Fibroblast of skin of back (primary cell): ENCODE measurements at regions not wholly inside any gene's neighbourhood (a gene's known extent, or its start where the extent isn't known, plus 50 kb on each side); places are given as distances from the start of the nearest gene placed in this dataset.

Source experiments
- DNase-seq: peaks from one replicate; pipeline ENCODE4 v3.0.0-alpha.2; 2013

DNA sequence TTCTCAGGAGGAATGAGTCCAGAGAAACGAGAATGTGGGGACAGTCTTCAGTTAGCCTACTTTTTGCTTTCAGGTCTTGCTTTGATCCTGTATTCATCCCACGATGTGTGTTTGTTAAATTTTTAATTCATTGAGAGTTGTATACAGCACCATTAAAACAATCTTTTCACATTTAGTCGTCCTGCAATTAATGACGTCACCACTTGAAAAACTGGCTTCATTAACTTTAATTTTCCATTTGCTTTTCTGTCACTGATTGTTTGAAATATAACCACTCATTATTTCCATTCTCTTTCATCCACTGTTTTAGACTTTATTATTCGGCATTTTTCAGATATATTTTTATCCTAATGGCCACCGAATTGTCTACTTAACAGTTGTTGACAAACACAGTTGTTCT lies 146.9 kb downstream of the TFEC start:
- DNase-seq: no peak

DNA sequence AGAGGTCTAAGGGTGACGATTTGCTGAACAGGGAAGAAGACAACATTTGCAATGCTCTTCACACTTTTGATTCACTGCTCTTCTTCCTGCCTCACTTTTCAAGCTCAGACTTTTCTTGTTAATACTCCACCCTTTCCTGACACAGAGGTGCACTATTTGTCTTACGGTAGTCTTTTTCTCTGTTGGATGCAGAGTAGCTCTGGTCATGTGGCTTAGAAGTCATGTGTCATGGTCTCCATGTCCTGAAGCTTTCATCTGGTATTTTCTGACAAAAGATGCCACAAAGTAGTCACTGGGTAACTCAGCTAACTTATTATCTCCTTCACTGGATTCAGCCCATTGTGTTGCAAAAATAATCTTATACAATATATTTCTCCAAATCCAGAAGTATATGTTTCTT lies 149.1 kb downstream of the TFEC start:
- no peak for DNase-seq

DNA sequence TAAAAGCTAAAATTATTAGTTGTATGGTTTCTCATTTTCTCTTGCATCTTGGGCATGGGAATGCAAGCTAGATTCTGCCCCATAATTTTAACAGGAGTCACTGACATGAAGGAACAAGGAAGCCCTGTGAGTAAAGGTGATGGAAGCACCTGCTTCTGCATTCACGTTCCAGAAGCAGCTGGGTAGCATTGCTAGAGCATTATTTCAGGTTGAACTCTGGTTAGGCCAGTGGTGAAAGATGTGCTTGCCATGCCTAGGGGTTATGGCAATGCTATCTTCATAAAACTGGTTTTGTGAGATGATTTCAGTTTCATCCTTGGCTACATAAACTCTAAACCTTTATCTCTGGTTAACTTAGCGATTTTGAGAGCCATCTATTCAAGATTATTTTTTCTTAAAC lies 151.4 kb downstream of the TFEC start:
- no peak for DNase-seq

DNA sequence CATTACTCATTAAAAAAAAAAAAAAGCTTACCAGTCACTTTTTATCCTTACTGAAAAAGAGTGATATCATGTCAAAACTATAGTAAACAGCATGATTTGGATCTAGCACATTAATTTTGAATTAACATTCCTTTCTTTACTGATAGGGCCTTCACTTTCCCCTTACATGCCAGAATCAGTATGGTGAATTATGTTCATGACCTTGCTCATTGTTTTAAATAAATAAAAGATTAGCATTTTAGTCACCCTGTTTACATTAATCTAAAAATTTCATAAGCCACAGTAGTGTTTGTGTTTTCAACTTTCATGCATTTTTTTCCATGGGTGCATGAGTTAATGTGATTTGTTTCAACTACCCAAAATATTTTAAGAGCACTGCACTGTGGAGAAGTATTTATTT lies 160.8 kb downstream of the TFEC start:
- DNase-seq: no peak

DNA sequence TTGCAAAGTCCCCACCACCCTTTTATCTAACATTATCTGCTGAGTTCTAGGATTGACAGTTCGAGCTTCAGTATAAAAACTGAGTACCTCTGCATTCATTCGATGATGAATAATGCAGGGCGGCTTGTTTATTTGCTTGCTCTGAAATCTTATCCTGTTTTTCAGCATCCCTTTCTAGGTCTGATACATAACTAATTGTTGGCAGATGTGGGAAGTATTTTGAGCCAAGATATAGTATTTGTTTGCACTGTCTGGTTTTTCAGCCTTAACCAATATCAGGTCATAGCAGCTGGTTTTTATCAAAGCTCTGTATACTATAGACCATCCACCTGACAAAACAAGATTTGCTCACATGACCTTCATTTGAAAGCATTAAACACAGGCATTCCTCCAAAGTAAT lies 161.4 kb downstream of the TFEC start:
- no peak for DNase-seq

DNA sequence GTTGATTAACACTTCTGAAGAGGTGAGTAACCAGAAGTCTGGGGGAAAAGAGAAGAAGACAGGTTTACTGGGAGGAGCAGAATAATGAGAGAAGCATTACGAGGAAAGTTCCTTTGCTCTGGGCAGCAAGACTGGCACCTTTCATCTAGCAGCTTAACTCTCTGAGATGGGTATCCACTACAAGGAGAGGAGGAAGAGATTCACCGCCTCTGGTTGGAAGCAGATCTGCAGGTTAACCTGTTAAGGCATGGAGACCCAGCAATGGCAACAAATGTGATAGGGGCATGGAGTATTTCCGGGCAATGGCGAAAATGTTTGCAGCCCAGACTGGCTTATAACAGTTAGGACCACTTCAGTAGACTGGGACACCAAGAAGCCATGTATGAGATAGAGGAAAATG lies 162.2 kb downstream of the TFEC start:
- no peak for DNase-seq

DNA sequence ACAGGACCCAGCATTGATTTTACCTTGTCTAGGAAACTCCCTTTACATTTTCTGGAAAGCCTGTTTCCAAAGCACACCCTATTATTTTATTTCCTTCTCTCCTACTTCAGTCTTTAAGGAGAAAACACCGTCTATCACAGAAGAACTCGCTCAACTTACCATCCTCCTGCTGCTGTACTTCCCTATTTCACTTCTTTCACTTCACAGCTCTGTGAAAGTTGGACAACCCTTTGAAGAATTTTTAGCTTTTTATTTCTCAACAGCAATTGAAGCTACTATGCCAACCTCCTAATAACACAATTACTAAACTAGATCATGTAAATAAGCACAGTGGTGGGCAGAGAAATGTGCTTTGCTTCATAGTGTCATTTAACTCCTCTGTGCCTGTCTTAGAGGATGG lies 166.5 kb downstream of the TFEC start:
- DNase-seq: no peak

DNA sequence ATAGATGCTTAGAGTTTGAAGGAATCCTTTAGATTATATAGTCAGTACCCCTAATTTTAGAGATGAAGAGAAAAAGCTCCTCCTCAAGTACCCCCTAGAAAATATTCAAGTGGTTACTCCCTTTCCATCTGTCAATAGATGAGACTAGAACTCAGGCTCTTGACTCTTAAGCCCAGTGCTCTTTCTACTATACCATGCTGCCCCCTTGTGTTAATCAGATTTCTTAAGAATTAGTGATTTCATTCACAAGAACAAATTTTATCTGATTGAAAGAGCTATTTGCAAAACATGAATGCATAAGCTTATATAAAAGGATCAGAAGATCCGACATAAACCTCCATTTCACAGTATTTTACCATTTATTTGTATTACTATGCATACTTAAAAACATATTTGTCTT lies 179.3 kb downstream of the TFEC start:
- DNase-seq: peak; percentile 57

DNA sequence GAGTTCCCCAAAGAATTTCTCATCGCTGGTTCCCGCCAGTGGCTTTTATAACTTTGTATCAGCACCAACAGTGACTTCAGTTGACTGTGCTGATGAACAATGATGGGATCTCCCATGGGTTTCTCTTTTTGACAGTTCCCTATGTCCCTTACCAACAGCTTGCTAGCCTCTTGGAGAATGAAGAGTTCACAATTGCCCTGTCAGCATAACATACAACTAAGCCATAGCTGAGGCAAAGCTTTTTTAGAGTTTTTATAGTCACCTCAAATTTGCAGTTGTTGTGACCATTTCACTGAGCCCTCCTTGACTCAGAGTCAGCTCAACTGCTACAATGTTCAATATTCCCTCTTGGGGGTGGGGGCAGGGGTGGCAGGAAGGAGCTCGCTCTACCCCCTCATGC lies 179.8 kb downstream of the TFEC start:
- DNase-seq: no peak

DNA sequence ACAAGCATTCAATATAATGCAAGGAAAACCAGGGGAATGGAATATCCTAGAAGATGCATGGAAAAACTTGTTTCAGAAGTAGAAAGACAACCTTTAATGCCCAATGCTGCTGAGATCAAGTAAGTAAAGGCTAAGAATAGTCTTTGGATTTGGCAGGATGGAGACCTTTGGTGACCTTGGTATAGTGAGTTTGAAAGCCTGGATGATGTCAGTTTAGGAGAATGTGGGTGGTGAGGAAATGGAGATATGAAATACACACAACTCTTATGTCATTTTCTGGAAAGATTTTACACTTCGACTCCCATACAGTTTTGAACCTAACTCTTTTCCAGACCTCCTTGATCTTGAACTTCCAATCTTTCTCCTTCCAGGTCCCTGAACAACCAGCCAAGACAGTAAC lies 185.7 kb downstream of the TFEC start:
- peak; percentile 18 for DNase-seq

DNA sequence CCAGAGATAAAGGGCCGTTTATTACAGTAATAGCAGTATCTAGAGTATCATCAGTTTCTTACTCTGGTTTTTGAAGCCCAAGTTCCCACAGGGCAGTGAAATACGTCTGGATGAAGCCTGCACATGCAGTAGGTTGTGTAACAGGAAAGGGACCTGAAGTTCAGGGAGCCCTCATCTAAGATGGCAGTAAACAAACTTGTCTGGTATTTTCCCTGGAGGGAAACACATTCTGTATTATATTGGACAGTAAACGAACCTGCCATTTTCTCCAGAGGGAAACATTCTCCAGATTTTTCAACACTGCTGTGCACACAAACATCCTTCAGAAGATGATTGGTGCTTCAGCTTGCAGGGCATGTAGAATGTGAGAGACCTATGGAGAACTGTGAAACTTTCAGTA lies 189.9 kb downstream of the TFEC start:
- DNase-seq: no peak

DNA sequence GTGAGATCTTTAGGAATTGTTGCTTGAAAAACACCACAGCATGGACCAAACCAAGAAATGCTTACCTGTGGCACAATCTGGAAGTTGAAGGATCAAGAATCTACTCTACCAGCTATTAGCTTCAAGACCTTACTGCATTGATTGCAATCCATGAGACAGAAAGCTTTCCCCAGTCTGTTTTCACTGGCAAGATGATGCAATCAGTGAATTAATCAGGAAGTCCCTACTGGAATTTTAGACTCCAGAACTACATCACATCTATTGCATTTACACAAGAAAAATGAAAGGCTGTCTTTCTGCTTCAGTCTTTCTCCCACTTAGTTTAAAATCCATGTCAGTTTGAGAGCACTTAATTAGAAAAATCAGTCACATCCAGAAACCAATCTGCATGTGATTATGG lies 191.7 kb downstream of the TFEC start:
- peak; percentile 25 for DNase-seq

DNA sequence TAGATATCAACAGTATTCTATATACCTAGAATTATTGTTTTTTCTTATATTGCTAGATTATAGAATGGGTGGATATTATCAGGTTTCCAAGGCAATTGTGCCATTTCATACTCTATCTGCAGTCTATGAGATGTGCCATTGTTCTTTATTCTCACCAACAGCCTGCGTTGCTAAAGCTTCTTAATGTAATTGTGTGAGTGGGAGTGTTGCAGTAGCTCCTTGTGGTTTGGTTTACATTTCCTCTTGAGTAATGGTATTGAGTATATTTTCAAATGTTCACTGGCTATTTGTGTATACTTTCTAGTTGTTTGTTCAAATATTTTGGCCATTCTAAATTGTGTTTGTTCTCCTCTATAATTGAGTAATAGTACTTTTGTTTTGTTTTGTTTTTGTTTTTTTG lies 199.2 kb downstream of the TFEC start:
- DNase-seq: no peak

DNA sequence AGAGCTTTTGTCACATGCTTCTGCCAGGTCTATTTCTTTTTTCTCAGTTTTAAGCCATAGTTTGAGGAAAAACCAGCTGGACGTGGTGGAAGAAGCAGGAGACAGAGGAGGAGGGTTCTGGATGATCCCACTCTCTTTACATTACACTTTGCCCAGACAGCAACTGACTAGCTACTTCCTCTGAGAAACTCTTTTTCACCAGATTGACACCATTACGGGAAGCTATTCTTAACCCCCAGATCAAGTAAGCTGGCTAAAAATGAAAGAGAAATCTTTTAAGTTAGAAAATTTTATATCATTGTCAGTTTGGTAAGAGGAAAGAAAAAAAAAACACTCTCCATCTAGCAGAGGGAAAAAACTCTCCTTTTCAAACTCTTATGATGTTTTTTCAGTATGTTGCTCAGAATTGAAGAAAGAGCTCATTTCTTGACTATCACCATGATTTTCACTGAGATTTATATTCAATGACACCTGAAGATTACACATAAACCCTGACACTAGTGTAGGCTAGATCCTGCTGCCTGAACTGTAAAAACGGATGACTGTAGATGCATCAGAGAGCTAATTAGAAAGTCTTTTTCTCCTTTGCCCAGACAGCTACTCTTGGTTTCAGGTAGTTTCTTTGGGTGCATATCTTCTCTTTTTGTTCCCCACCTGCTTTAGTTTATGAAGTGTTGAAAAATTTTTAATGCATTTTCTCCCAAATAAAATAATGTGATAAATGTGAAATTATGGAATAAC lies 203.1 kb downstream of the TFEC start:
- no peak for DNase-seq

DNA sequence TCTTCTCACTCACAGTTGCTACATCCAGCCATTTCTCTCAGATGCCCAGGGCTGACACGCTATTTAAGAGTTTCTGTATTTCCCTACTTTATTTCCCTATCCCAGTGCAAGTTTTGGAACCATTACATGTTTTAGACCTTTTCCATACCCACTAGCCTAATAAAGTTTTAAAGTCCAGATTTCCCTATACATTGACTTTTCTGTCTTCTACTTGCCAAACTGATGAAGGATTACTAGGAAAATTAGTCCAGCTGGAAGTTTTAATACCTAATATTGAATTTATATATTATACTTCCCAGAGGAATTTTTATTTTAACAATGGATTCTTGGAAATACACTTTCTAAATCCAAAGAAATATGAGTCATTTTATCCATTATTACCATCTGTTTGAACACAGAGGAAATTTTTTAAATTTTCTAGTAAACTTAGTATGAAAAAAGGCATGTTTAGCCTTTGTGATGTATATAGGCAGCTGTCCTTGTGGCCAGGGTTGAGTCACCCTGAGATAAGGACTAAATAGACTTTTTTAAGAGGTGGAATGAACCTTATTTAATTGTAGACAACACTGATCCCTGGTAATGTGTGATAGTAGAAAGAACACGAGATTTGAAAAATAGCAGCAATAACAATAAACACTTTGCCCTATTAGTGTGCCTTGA lies 205.0 kb downstream of the TFEC start:
- peak; percentile 33 for DNase-seq

DNA sequence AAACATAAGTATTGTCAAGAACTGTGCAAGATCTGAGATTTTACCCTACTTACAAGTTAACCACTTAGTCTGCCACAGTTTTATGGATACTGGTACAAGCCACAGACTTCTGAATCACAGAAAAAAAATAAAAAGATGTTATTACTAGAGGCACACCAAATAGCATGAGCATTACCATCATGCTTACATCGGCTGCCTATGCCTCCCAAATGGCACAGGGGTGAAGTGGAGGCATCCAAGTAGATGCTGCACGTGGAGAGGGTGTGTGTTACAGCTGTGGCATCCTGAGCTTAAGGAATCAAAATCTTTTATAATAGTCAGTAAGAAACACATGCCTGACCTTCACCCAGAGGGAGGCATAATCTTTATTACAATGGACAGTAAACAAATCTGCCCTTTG lies 207.8 kb downstream of the TFEC start:
- peak; percentile 49 for DNase-seq

DNA sequence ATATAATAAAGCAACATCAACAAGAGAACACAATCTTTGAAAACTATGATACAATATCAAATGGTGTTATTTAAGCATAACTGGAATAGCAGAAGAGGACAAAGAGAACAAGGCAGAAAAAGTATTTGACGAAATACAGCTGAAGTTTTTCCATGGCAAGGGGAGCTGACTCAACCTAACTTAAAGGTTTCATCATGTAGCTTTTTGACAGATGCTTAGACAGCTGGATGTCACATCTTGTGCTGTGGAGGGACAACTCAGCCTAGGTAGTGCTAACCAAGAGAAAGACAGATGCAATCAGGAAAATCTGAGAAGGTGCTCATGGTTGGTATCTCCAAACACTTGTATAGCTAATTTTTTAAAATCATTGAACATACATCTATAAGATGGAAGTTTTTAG lies 208.2 kb downstream of the TFEC start:
- peak; percentile 7 for DNase-seq

DNA sequence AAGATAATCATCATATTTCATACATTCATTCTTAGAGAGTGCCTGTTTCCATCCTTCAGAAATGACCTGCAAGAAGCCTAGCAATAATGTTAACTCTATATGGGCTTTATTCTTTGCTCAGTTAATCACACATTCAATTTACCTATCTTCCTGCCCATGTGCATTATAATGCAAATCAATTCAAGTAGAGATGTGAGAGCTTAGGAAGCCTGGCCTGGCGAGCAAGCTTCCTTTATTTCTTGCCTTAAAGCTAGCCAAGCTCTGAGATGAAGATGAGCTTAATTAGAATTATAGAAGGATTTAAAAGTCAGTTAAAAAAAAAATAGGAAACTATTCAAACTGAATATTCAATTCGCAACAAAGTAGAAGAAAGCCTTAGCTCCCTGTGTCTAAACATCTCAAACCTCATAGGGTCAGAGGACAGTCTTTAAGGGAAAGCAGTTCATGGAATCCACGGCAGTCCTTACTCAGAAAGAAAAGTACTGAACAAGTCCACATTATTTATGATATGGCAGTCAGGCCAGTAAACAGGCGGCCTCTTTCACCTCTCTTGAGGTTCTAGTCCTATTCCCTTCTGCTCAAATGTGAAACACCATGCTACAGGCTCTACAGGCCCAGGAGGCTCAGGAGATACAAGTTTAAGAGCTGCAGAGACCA lies 214.1 kb downstream of the TFEC start:
- DNase-seq: no peak

DNA sequence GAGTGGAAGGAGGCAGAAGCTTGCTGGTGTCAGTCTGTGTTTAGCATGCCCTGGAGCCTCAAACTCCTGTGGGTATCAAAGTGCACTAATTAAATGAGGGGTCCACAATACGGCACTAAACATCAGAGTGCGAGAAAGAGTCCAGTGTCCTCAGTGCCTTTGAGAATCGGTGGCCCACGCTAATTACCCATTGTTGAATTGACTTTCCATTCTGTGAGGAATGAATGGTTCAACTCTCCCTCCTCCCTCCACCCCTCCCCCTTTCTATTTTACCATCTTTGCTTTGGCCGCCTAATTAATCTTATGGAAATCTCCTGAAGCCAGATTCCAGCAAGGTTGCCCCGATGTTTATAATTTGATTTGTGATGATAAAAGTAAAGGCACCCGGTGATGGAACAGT lies 217.8 kb downstream of the TFEC start:
- no peak for DNase-seq

DNA sequence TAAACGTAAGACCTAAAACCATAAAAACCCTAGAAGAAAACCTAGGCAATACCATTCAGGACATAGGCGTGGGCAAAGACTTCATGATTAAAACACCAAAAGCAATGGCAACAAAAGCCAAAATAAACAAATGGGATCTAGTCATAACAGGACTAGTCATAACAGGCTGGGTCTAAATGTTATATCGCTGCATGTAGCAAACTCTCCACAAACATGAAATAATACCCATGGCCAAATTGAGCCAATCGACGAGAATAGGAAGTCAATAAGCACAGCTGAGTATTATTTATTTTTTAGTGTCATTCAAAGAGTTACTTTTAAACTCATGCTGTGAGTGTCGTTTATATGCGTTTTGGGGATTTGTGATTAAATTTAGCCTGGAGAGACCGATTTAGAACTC lies 225.1 kb downstream of the TFEC start:
- DNase-seq: peak; percentile 10

DNA sequence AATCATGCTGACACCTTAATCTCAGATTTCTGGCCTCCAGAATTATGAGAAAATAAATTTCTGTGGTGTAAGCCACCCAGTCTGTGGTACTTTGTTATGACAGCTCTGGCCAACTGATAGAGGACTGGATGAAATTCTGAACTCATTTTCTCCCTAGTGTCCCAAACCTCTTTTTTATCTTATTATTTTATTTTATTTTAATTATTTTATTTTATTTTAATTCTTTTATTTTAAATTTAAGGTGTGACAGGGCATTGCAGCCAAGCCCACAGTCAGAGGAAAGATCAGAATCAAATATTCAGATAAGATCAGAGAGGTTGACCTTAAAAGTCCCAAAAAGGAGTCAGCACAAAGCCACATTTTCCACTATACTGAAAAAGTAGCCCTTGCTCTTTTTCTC lies 228.1 kb downstream of the TFEC start:
- DNase-seq: no peak

DNA sequence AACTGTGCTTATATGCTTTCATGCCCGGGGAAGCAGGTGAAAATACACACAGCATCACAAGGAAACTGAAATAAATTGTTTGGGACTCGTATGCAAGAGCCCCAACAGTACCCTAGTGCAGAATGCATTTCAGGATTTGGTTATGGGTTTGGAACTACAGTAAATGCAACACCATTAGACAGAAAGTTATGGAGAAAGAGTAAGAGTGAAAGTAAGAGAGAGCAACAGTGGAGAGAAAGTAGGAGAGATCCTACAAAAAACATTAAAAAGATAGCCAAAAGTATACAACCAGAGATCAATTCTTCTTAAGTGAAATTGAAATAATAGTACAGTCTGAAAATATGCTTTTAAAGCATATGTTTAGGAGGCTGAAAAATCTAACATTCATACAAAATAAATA lies 231.1 kb downstream of the TFEC start:
- no peak for DNase-seq

DNA sequence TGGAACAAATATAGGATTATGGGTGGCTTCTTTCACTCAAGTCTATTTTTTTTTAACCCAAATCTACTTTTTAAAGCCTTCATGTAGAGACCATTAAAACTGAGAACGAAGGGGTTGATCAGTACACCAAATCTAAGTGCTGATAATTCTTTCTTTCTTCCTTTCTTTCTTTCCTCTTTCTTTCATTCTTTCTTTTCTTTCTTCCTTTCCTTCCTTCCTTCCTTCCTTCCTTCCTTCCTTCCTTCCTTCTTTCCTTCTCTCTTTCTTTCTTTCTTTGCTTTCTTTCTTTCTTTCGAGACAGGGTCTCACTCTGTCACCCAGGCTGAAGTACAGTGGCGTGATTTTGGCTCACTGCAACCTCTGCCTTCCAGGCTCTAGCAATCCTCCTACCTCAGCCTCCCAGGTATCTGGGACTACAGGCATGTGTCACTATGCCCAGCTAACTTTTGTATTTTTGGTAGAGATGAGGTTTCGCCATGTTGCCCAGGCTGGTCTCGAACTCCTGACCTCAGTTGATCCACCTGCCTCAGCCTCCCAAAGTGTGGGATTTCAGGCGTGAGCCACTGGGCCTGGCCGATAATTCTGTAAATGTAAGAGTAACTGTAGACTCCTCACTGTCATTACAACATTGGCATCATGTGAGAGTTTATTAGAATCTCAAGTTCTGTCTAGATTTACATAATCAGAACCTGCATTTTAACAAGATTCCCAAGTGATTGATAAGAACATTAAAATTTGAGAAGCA lies 236.4 kb downstream of the TFEC start:
- DNase-seq: no peak
